GM12878 (cell line): ENCODE measurements at regions not wholly inside any gene's neighbourhood (a gene's known extent, or its start where the extent isn't known, plus 50 kb on each side); places are given as distances from the start of the nearest gene placed in this dataset.

Experiments
- BHLHE40 ChIP-seq, 2 experiments: fragments of 450-650 bp in 1 of 2; IDR thresholded peaks; 2 replicates each; pipeline ENCODE4 v1.6.1; 2011 to 2017; ENCODE audit warnings: low read depth in 2 of 2, borderline replicate concordance in 1 of 2, improper control_type of control experiment in 1 of 2, low read length in 1 of 2, mild to moderate bottlenecking in 1 of 2
- MXI1 ChIP-seq: fragments of 150-350 bp; IDR thresholded peaks from 2 replicates; pipeline ENCODE4 v1.6.1; 2011; ENCODE audit warnings: low read depth, mild to moderate bottlenecking, inconsistent platforms, low read length, improper control_type of control experiment
- POLR2A ChIP-seq: IDR thresholded peaks from 2 replicates; pipeline ENCODE4 v1.6.1; 2011; ENCODE audit warnings: low read depth, mild to moderate bottlenecking, low read length
- RB1 ChIP-seq: fragments of 450-650 bp; formaldehyde crosslinking; IDR thresholded peaks from 2 replicates; pipeline ENCODE4 v1.6.1; 2017; ENCODE audit warnings: mild to moderate bottlenecking, borderline replicate concordance
- TF ChIP-seq, protein P1 (sequence below), 3 experiments: IDR thresholded peaks in 2 of 3; conservative IDR thresholded peaks in 1 of 3; 2 replicates each; pipeline ENCODE4 v1.5.1; 2011; ENCODE audit warnings: low read depth in 3 of 3, low read length in 3 of 3, mild to moderate bottlenecking in 3 of 3, control low read depth in 2 of 3, moderate library complexity in 2 of 3, inconsistent platforms in 1 of 3, mixed read lengths in 1 of 3; ENCODE audit not compliant: control insufficient read depth in 2 of 3, insufficient read depth in 1 of 3; ENCODE audit errors: extremely low read depth in 1 of 3
- TF ChIP-seq, protein P2 (sequence below): IDR thresholded peaks from 2 replicates; pipeline ENCODE4 v1.6.1; 2011; ENCODE audit warnings: low read depth, low read length, improper control_type of control experiment, borderline replicate concordance
- TF ChIP-seq, protein P3 (sequence below): IDR thresholded peaks from 2 replicates; pipeline ENCODE4 v1.6.1; 2012; ENCODE audit warnings: low read depth, low read length, improper control_type of control experiment

DNA sequence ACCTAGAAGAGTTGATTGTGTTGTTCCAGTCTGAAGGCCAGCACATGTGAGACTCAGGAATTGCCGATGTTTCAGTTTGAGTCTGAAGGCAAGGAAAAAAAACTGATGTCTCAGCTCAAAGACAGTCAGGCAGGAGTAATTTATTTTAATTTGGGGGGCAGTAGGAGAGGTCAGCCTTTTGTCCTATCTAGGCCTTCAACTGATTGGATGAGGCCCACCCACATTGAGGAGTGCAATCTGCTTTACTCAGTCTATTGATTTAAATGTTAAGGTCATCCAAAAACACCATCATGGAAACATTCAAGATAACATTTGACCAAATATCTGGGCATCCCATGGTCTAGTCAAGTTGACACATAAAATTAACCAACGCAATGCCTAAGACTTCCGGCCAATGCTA lies 288.9 kb downstream of the CDK5RAP2 start:
- TF ChIP-seq BHLHE40 (IDR thresholded peaks at IDR 0.05; ENCODE audit: borderline replicate concordance in 1 of 2, low read depth in 2 of 2, low read length in 1 of 2) = no peak
- TF ChIP-seq, protein P1, sequence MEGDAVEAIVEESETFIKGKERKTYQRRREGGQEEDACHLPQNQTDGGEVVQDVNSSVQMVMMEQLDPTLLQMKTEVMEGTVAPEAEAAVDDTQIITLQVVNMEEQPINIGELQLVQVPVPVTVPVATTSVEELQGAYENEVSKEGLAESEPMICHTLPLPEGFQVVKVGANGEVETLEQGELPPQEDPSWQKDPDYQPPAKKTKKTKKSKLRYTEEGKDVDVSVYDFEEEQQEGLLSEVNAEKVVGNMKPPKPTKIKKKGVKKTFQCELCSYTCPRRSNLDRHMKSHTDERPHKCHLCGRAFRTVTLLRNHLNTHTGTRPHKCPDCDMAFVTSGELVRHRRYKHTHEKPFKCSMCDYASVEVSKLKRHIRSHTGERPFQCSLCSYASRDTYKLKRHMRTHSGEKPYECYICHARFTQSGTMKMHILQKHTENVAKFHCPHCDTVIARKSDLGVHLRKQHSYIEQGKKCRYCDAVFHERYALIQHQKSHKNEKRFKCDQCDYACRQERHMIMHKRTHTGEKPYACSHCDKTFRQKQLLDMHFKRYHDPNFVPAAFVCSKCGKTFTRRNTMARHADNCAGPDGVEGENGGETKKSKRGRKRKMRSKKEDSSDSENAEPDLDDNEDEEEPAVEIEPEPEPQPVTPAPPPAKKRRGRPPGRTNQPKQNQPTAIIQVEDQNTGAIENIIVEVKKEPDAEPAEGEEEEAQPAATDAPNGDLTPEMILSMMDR (IDR thresholded peaks at IDR 0.05 in 2 of 3, conservative IDR thresholded peaks at IDR 0.05 in 1 of 3; ENCODE audit: control insufficient read depth in 2 of 3, extremely low read depth in 1 of 3, insufficient read depth in 1 of 3, low read depth in 3 of 3, low read length in 3 of 3) = no peak
- TF ChIP-seq MXI1 = no peak
- TF ChIP-seq RB1 = no peak
- TF ChIP-seq, protein P2, sequence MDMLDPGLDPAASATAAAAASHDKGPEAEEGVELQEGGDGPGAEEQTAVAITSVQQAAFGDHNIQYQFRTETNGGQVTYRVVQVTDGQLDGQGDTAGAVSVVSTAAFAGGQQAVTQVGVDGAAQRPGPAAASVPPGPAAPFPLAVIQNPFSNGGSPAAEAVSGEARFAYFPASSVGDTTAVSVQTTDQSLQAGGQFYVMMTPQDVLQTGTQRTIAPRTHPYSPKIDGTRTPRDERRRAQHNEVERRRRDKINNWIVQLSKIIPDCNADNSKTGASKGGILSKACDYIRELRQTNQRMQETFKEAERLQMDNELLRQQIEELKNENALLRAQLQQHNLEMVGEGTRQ = no peak
- TF ChIP-seq, protein P3, sequence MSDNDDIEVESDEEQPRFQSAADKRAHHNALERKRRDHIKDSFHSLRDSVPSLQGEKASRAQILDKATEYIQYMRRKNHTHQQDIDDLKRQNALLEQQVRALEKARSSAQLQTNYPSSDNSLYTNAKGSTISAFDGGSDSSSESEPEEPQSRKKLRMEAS = no peak
- TF ChIP-seq POLR2A = no peak
